Endothelial cell of umbilical vein (primary cell): ENCODE measurements at regions not wholly inside any gene's neighbourhood (a gene's known extent, or its start where the extent isn't known, plus 50 kb on each side); places are given as distances from the start of the nearest gene placed in this dataset.

ENCODE experiments used
- BruUV-seq: library from RNA; stranded (reverse); fragments of 400-500 nt; replicated peaks from 2 replicates; lab custom pipeline; 2021; lab: Mats Ljungman, UMichigan
- CTCF ChIA-PET: fragments of 300-600, 350-600 bp; sonication (Branson Sonifier 250); formaldehyde crosslinking; loops from one replicate; lab custom pipeline; 2021; ENCODE audit warnings: antibody characterized with exemption, inconsistent platforms; lab: Charles Lee
- POLR2A ChIA-PET: fragments of 300-600, 350-600 bp; sonication (Branson Sonifier 250); formaldehyde crosslinking; loops from one replicate; lab custom pipeline; 2021; ENCODE audit warnings: antibody characterized with exemption, inconsistent platforms; lab: Charles Lee
- DNase-seq: peaks from one replicate; pipeline ENCODE4 v3.0.0-alpha.2; 2011; ENCODE audit warnings: low read depth, low spot score
- FAIRE-seq: peaks from 2 replicates; lab custom pipeline; 2011; peaks lifted over from hg19 to GRCh38; lab: Jason Lieb, UNC
- H2AFZ ChIP-seq: 2 replicates; pipeline ENCODE4 v1.6.0; 2012; ENCODE audit warnings: low read depth, low read length, control low read depth, inconsistent platforms
- H3K27ac ChIP-seq: 2 replicates; pipeline ENCODE4 v1.5.1; 2011; ENCODE audit warnings: low read depth, mild to moderate bottlenecking, control low read depth, low read length, moderate library complexity; ENCODE audit not compliant: insufficient read depth
- H3K27me3 ChIP-seq, 2 experiments: 2 replicates each; pipeline versions ENCODE4 v1.6.0 to v1.6.1; 2011; ENCODE audit warnings: low read length in 2 of 2, mixed read lengths in 1 of 2; ENCODE audit not compliant: control insufficient read depth in 2 of 2, insufficient read depth in 2 of 2
- H3K36me3 ChIP-seq, 2 experiments: 2 replicates in 1 of 2; 3 replicates in 1 of 2; pipeline ENCODE4 v1.5.1; 2011; ENCODE audit warnings: low read length in 2 of 2, mild to moderate bottlenecking in 1 of 2, moderate library complexity in 1 of 2; ENCODE audit not compliant: control insufficient read depth in 2 of 2, insufficient read depth in 2 of 2; ENCODE audit errors: extremely low read depth in 1 of 2
- H3K4me1 ChIP-seq: 3 replicates; pipeline ENCODE4 v1.5.1; 2011; ENCODE audit warnings: mild to moderate bottlenecking, low read length; ENCODE audit not compliant: control insufficient read depth, insufficient read depth; ENCODE audit errors: extremely low read depth
- H3K4me2 ChIP-seq: 2 replicates; pipeline ENCODE4 v1.6.1; 2011; ENCODE audit warnings: low read length, control low read depth, mixed read lengths; ENCODE audit not compliant: insufficient read depth
- H3K4me3 ChIP-seq, 3 experiments: fragments of 200-600 bp in 1 of 3; sonication (generic), shearing (Covaris generic) in 1 of 3; replicated peaks in 1 of 3; 2 replicates each; pipeline ENCODE4 v1.5.1; 2011 to 2016; ENCODE audit warnings: control low read depth in 3 of 3, low read length in 3 of 3, mild to moderate bottlenecking in 2 of 3, inconsistent platforms in 1 of 3, low read depth in 1 of 3, moderate library complexity in 1 of 3; ENCODE audit not compliant: insufficient read depth in 1 of 3
- H3K79me2 ChIP-seq: 2 replicates; pipeline ENCODE4 v1.6.0; 2012; ENCODE audit warnings: low read length, inconsistent platforms; ENCODE audit not compliant: control insufficient read depth, insufficient read depth
- H3K9ac ChIP-seq: replicated peaks from 2 replicates; pipeline ENCODE3; 2011; ENCODE audit warnings: low read length, control low read depth; ENCODE audit not compliant: insufficient read depth; ENCODE audit errors: extremely low read depth
- H3K9me1 ChIP-seq: replicated peaks from 3 replicates; pipeline ENCODE4 v1.6.0; 2011; ENCODE audit warnings: mild to moderate bottlenecking, low read length; ENCODE audit not compliant: control insufficient read depth, insufficient read depth; ENCODE audit errors: extremely low read depth
- H3K9me3 ChIP-seq: replicated peaks from 2 replicates; pipeline ENCODE4 v1.5.1; 2012; ENCODE audit warnings: low read length, inconsistent platforms; ENCODE audit not compliant: control insufficient read depth, insufficient read depth
- H4K20me1 ChIP-seq: replicated peaks from 2 replicates; pipeline ENCODE3; 2011; ENCODE audit warnings: mild to moderate bottlenecking, low read length; ENCODE audit not compliant: control insufficient read depth, insufficient read depth; ENCODE audit errors: extremely low read depth
- EZH2 ChIP-seq: IDR thresholded peaks from 2 replicates; pipeline ENCODE4 v1.6.1; 2012; ENCODE audit warnings: borderline replicate concordance, low read depth, mild to moderate bottlenecking, moderate library complexity, low read length, inconsistent platforms; ENCODE audit not compliant: severe bottlenecking
- FOS ChIP-seq: IDR thresholded peaks from 2 replicates; pipeline ENCODE4 v1.6.1; 2011; ENCODE audit warnings: mild to moderate bottlenecking, low read length, moderate library complexity, borderline replicate concordance; ENCODE audit not compliant: insufficient read depth
- GATA2 ChIP-seq: IDR thresholded peaks from 2 replicates; pipeline ENCODE4 v1.7.0; 2011; ENCODE audit warnings: low read depth, mild to moderate bottlenecking, moderate library complexity, mixed read lengths, low read length; ENCODE audit not compliant: insufficient read length, insufficient read depth
- JUN ChIP-seq: IDR thresholded peaks from 2 replicates; pipeline ENCODE4 v1.6.1; 2011; ENCODE audit warnings: borderline replicate concordance, low read depth; ENCODE audit not compliant: insufficient read length, insufficient read depth
- MAX ChIP-seq: IDR thresholded peaks from 2 replicates; pipeline ENCODE4 v1.6.1; 2011; ENCODE audit not compliant: insufficient read depth, insufficient read length
- MYC ChIP-seq: IDR thresholded peaks from one replicate; pipeline ENCODE4 v1.6.1; 2011; ENCODE audit warnings: mild to moderate bottlenecking, low read depth, low read length
- POLR2A ChIP-seq: IDR thresholded peaks from 2 replicates; pipeline ENCODE4 v1.6.1; 2012; ENCODE audit warnings: low read depth, mild to moderate bottlenecking, control low read depth, low read length
- POLR2AphosphoS5 ChIP-seq: IDR thresholded peaks from 2 replicates; pipeline ENCODE4 v1.6.1; 2012; ENCODE audit warnings: low read depth, mild to moderate bottlenecking, control low read depth, low read length, moderate library complexity; ENCODE audit not compliant: insufficient read depth
- dilution Hi-C: fragments of 300-500 bp; cut with MboI; formaldehyde crosslinking; loops from one replicate; pipeline ENCODE4 v1.15.0; 2019; ENCODE audit warnings: low sequenced_read_pairs; ENCODE audit not compliant: extremely low pct_ligation_motif_present
- intact Hi-C: fragments of 100-400 bp; cut with micrococcal nuclease; formaldehyde crosslinking; loops from one replicate; pipeline ENCODE4 v1.10.0; 2022
- TF ChIP-seq, protein P1 (sequence below), 2 donors: IDR thresholded peaks; 1 replicate in 1 of 2; 2 replicates in 1 of 2; pipeline ENCODE4 v1.5.1; 2011; ENCODE audit warnings: low read length in 2 of 2, mild to moderate bottlenecking in 2 of 2, moderate library complexity in 2 of 2, control low read depth in 1 of 2, inconsistent platforms in 1 of 2, low read depth in 1 of 2; ENCODE audit not compliant: insufficient read depth in 1 of 2; ENCODE audit errors: extremely low read depth in 1 of 2

- H2AFZ ChIP-seq = no peak overlapping the region
- no peaks in the 10 kb centered on the region for H3K36me3 ChIP-seq
- dilution Hi-C loops (no loop called here), intact Hi-C loops (loop anchor here (5.0 kb wide), 1 partner anchor 112 kb away; no protein-coding TSS in a partner anchor)
- FAIRE-seq (no peak), DNase-seq (no peak)
- no TSS peak for BruUV-seq
- no peak overlapping the region for H3K27ac ChIP-seq
- ChIA-PET CTCF (no interaction called here), POLR2A (no interaction called here)
- no peak overlapping the region for H3K4me2 ChIP-seq
- H4K20me1 ChIP-seq = no peaks in the 10 kb centered on the region
- H3K27me3 ChIP-seq = no peaks in the 10 kb centered on the region
- no peaks in the 10 kb centered on the region for H3K9me3 ChIP-seq
- no peak overlapping the region for H3K4me3 ChIP-seq
- TF ChIP-seq POLR2A = no peak
- TF ChIP-seq POLR2AphosphoS5 = no peak
- no peak for TF ChIP-seq MYC
- no peak for TF ChIP-seq JUN
- no peak overlapping the region for H3K9ac ChIP-seq
- no peaks in the 10 kb centered on the region for H3K9me1 ChIP-seq
- H3K79me2 ChIP-seq = no peaks in the 10 kb centered on the region
- peaks cover 15% of the 10 kb centered on the region for H3K4me1 ChIP-seq
These were observed 205.9 kb downstream of the ACKR3 start for GRCh38 chr2:236775511-236775910.

GRCh38 chr2:236776206-236776605 is 206.6 kb downstream of the ACKR3 start:
- H3K9ac ChIP-seq = no peak overlapping the region
- POLR2A ChIA-PET = no interaction called here
- no peaks in the 10 kb centered on the region for H3K9me3 ChIP-seq
- H3K27me3 ChIP-seq = no peaks in the 10 kb centered on the region
- no peaks in the 10 kb centered on the region for H3K36me3 ChIP-seq
- no peak overlapping the region for H2AFZ ChIP-seq
- H3K79me2 ChIP-seq = no peaks in the 10 kb centered on the region
- TF ChIP-seq POLR2A = no peak
- TF ChIP-seq EZH2 = no peak
- TF ChIP-seq POLR2AphosphoS5 = no peak
- no peak for TF ChIP-seq MYC
- TF ChIP-seq FOS = no peak
- no peak for TF ChIP-seq GATA2
- no peak for TF ChIP-seq JUN
- no peak for TF ChIP-seq MAX
- TF ChIP-seq, protein P1, sequence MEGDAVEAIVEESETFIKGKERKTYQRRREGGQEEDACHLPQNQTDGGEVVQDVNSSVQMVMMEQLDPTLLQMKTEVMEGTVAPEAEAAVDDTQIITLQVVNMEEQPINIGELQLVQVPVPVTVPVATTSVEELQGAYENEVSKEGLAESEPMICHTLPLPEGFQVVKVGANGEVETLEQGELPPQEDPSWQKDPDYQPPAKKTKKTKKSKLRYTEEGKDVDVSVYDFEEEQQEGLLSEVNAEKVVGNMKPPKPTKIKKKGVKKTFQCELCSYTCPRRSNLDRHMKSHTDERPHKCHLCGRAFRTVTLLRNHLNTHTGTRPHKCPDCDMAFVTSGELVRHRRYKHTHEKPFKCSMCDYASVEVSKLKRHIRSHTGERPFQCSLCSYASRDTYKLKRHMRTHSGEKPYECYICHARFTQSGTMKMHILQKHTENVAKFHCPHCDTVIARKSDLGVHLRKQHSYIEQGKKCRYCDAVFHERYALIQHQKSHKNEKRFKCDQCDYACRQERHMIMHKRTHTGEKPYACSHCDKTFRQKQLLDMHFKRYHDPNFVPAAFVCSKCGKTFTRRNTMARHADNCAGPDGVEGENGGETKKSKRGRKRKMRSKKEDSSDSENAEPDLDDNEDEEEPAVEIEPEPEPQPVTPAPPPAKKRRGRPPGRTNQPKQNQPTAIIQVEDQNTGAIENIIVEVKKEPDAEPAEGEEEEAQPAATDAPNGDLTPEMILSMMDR (IDR thresholded peaks at IDR 0.05; ENCODE audit: extremely low read depth in 1 of 2, insufficient read depth in 1 of 2, low read depth in 1 of 2, low read length in 2 of 2) = no peak
- no peak overlapping the region for H3K4me2 ChIP-seq
- DNase-seq = no peak
- no peak overlapping the region for H3K4me3 ChIP-seq
- dilution Hi-C loops (no loop called here), intact Hi-C loops (loop anchor here (2.0 to 5.0 kb wide), 2 partner anchors 53 to 111 kb away; no protein-coding TSS in a partner anchor)
- CTCF ChIA-PET = interaction anchor here (0.7 to 1.4 kb wide), 4 partner anchors 10 to 263 kb away, joined by 3 to 4 read pairs (median 3); no protein-coding TSS in a partner anchor
- no peak for FAIRE-seq
- H3K4me1 ChIP-seq = peaks cover 15% of the 10 kb centered on the region
- H4K20me1 ChIP-seq = no peaks in the 10 kb centered on the region
- H3K27ac ChIP-seq = peak overlapping the region; percentile 72
- no peaks in the 10 kb centered on the region for H3K9me1 ChIP-seq
- BruUV-seq = no TSS peak
